ENCODE measurements at regions not wholly inside any gene's neighbourhood (a gene's known extent, or its start where the extent isn't known, plus 50 kb on each side); places are given as distances from the start of the nearest gene placed in this dataset.

DNA sequence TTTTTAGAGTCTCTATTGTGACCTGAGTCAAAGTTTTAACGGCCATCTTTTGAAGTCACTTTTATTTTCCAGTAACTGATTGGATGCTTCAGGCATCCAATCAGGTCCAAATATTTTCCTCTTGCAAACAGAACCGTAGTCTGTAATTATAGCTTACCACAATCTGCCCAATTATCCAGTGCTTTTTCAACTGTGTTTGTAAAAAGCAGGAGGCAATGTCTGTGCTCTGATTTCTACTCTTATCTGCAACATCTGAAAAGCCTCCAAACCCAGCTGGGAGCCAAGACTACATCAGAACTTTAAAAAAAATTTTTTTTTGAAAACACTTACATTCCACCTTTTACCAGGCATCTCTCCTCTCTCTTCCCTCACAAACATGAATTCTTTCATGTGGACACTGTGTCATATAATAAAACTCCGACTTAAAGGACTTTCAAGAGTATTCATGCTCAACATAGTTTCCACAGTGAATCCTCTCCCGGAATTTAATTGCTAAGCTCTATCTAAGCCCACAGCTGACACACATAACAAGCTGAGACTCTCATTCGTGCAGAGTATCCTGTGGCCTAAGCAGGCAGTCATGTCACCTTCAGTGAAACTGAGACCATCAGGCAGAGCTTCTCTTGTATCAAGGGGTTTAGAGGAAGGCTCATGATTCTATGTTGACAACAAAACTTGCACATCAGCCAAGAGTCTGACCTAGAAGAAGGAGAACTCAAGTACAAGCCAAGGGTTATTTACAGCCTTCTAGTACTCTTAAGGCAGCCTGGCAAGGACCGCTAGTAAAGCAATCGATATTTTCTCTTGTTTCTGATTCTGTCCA, 272.7 kb downstream of the TLE1 start:
- no peak for TF ChIP-seq POLR2A (IDR thresholded peaks at IDR 0.05)
- TF ChIP-seq, protein P1, sequence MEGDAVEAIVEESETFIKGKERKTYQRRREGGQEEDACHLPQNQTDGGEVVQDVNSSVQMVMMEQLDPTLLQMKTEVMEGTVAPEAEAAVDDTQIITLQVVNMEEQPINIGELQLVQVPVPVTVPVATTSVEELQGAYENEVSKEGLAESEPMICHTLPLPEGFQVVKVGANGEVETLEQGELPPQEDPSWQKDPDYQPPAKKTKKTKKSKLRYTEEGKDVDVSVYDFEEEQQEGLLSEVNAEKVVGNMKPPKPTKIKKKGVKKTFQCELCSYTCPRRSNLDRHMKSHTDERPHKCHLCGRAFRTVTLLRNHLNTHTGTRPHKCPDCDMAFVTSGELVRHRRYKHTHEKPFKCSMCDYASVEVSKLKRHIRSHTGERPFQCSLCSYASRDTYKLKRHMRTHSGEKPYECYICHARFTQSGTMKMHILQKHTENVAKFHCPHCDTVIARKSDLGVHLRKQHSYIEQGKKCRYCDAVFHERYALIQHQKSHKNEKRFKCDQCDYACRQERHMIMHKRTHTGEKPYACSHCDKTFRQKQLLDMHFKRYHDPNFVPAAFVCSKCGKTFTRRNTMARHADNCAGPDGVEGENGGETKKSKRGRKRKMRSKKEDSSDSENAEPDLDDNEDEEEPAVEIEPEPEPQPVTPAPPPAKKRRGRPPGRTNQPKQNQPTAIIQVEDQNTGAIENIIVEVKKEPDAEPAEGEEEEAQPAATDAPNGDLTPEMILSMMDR (IDR thresholded peaks at IDR 0.05), result no peak

Data from adrenal gland (tissue), 5 donors.